Ascending aorta (tissue), 2 donors: ENCODE measurements at regions not wholly inside any gene's neighbourhood (a gene's known extent, or its start where the extent isn't known, plus 50 kb on each side); places are given as distances from the start of the nearest gene placed in this dataset.

Experiments used
- DNase-seq, 2 donors: peaks; one replicate each; pipeline ENCODE4 v3.0.0-alpha.2; 2019; ENCODE audit warnings: low spot score in 2 of 2
- H3K27ac ChIP-seq, 2 donors: fragments of 200-600 bp; sonication (generic); one replicate each; pipeline ENCODE4 v1.5.1; 2016 to 2017; ENCODE audit warnings: mild to moderate bottlenecking in 1 of 2
- H3K27me3 ChIP-seq: fragments of 200-600 bp; sonication (generic); one replicate; pipeline ENCODE4 v1.5.1; 2017
- H3K36me3 ChIP-seq, 2 donors: fragments of 200-600 bp; sonication (generic); one replicate each; pipeline ENCODE4 v1.5.1; 2016
- H3K4me1 ChIP-seq, 2 donors: fragments of 200-600 bp; sonication (generic); one replicate each; pipeline ENCODE4 v1.5.1; 2016 to 2017; ENCODE audit warnings: mild to moderate bottlenecking in 1 of 2
- H3K4me3 ChIP-seq, 2 donors: fragments of 200-600 bp; sonication (generic); one replicate each; pipeline ENCODE4 v1.5.1; 2016 to 2017; ENCODE audit warnings: mild to moderate bottlenecking in 1 of 2
- H3K9me3 ChIP-seq, 2 donors: fragments of 200-600 bp; sonication (generic); one replicate each; pipeline ENCODE4 v1.5.1; 2016
- CTCF ChIP-seq, 3 experiments: fragments of 200-600 bp in 2 of 3; fragments of 450-650 bp in 1 of 3; sonication (generic) in 2 of 3; IDR thresholded peaks; one replicate each; pipeline ENCODE4 v1.5.1; 2016 to 2019; ENCODE audit warnings: antibody characterized with exemption in 3 of 3, mild to moderate bottlenecking in 1 of 3, moderate library complexity in 1 of 3
- intact Hi-C: fragments of 100-400 bp; cut with DNase I; formaldehyde crosslinking; loops from one replicate; pipeline ENCODE4 v1.15.1; 2023

DNA sequence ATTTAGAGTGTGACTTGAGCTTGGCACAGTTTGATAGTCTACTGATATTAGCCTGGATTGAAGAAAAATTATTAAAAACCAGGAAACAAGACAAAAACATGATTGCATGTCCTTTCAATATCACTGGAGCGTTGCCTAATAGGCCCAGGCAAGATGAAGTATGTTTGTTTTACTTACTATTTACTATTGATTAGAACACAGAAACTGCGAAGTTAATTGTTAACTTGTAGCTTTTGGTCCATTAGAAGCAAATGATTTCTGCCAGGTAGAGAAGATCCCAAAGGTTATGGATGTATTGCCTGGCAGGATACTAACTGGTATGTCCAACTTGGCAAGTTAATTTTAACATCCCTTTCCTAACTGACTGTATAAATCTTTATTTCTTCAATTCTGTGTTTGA, 268.9 kb downstream of the ETNK1 start:
- Histone ChIP-seq H3K36me3 (no peaks in the 10 kb centered on the region), H3K27ac (no peak overlapping the region), H3K9me3 (peaks cover 5 to 10% of the 10 kb centered on the region in 2 donors), H3K4me1 (no peaks in the 10 kb centered on the region), H3K27me3 (no peaks in the 10 kb centered on the region), H3K4me3 (no peak overlapping the region)
- intact Hi-C loops: no loop called here
- no peak for DNase-seq
- TF ChIP-seq CTCF (IDR thresholded peaks at IDR 0.05): no peak

DNA sequence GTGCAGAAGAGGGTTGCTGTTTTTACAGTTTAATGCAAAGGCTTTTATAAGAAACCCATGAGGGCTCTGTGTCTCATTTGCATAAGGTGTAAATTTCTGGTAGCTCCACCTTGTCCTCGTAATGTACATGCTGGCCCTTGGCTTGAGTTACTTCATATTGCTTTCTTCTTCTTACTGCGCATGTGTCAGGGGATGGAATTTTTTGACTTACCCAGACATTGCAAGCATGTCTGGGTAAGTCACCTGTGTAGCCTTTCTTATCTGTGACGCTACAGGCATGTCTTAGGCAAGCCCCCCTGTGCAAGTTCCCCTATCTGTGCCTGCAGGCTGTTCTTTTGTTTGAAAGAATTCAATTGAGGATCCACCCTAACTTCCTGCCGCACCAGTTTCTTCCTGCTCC, 274.2 kb downstream of the ETNK1 start:
- no peaks in the 10 kb centered on the region for H3K9me3 ChIP-seq
- H3K27me3 ChIP-seq: no peaks in the 10 kb centered on the region
- H3K4me3 ChIP-seq: no peak overlapping the region
- H3K27ac ChIP-seq: no peak overlapping the region
- no peak for TF ChIP-seq CTCF (IDR thresholded peaks at IDR 0.05)
- intact Hi-C loops: no loop called here
- no peak for DNase-seq
- no peaks in the 10 kb centered on the region for H3K4me1 ChIP-seq
- no peaks in the 10 kb centered on the region for H3K36me3 ChIP-seq

GRCh38 chr12:22900401-22900800, 275.4 kb downstream of the ETNK1 start:
- H3K27ac ChIP-seq: no peak overlapping the region
- H3K36me3 ChIP-seq: no peaks in the 10 kb centered on the region
- TF ChIP-seq CTCF (IDR thresholded peaks at IDR 0.05): no peak
- no peaks in the 10 kb centered on the region for H3K9me3 ChIP-seq
- no peaks in the 10 kb centered on the region for H3K27me3 ChIP-seq
- no peak for DNase-seq
- intact Hi-C loops: no loop called here
- no peak overlapping the region for H3K4me3 ChIP-seq
- no peaks in the 10 kb centered on the region for H3K4me1 ChIP-seq

- Histone ChIP-seq H3K27me3 (no peaks in the 10 kb centered on the region), H3K9me3 (no peaks in the 10 kb centered on the region), H3K36me3 (no peaks in the 10 kb centered on the region), H3K4me1 (no peaks in the 10 kb centered on the region), H3K27ac (no peak overlapping the region), H3K4me3 (no peak overlapping the region)
- TF ChIP-seq CTCF (IDR thresholded peaks at IDR 0.05): no peak
- intact Hi-C loops: no loop called here
- DNase-seq: no peak
Measured at GRCh38 chr12:22904485-22904884, 279.5 kb downstream of the ETNK1 start.

- H3K9me3 ChIP-seq: no peaks in the 10 kb centered on the region
- H3K4me1 ChIP-seq: no peaks in the 10 kb centered on the region
- H3K36me3 ChIP-seq: no peaks in the 10 kb centered on the region
- intact Hi-C loops: no loop called here
- H3K27ac ChIP-seq: no peak overlapping the region
- TF ChIP-seq CTCF (IDR thresholded peaks at IDR 0.05): no peak
- DNase-seq: no peak
- H3K27me3 ChIP-seq: no peaks in the 10 kb centered on the region
- H3K4me3 ChIP-seq: no peak overlapping the region
Measured at GRCh38 chr12:22916241-22916640, 291.3 kb downstream of the ETNK1 start.

DNA sequence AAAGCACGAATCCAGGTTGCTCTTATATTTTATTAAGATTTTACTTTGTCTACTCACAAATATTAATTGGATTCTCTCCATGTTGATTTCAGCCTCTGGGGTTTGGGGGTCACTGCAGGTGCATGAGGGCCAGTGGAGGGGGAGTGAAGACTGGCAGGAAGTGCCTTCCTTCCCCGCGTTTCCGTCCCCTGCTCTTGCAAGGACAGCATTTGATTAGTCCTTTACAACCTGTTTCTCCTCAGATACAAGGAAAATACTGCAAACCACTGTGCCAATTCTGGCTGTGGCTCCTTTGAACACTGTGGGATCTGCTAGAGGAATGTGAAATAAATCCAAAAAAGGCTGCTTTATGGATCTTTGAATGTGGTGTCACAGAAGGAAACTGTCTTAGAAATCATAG, 291.8 kb downstream of the ETNK1 start:
- TF ChIP-seq CTCF (IDR thresholded peaks at IDR 0.05): no peak
- H3K4me3 ChIP-seq: no peak overlapping the region
- DNase-seq: no peak
- H3K27me3 ChIP-seq: no peaks in the 10 kb centered on the region
- intact Hi-C loops: no loop called here
- H3K36me3 ChIP-seq: no peaks in the 10 kb centered on the region
- H3K27ac ChIP-seq: no peak overlapping the region
- H3K4me1 ChIP-seq: no peaks in the 10 kb centered on the region
- H3K9me3 ChIP-seq: no peaks in the 10 kb centered on the region
